WERI-Rb-1 (cell line): ENCODE measurements at regions not wholly inside any gene's neighbourhood (a gene's known extent, or its start where the extent isn't known, plus 50 kb on each side); places are given as distances from the start of the nearest gene placed in this dataset.
"Not testable (repeated sequence)": the region's sequence is repeated elsewhere in the genome, so short reads cannot be mapped to it uniquely, and the experiment has no call there.

Source experiments
- DNase-seq: peaks from one replicate; pipeline ENCODE4 v3.0.0-alpha.2; 2020
- H3K27ac ChIP-seq: fragments of 250-450 bp; sonication (Bioruptor Pico); 2 replicates; pipeline ENCODE4 v1.5.1; 2020; ENCODE audit warnings: mild to moderate bottlenecking, moderate library complexity
- H3K27me3 ChIP-seq: fragments of 250-450 bp; sonication (Bioruptor Pico); 2 replicates; pipeline ENCODE4 v1.5.1; 2021; ENCODE audit warnings: mild to moderate bottlenecking, low read depth, moderate library complexity; ENCODE audit not compliant: insufficient read depth, severe bottlenecking
- H3K36me3 ChIP-seq: fragments of 250-450 bp; sonication (Bioruptor Pico); 2 replicates; pipeline ENCODE4 v1.5.1; 2020; ENCODE audit warnings: mild to moderate bottlenecking, moderate library complexity
- H3K4me3 ChIP-seq: 2 replicates; pipeline ENCODE4 v1.5.1; 2011; ENCODE audit warnings: low read depth, mild to moderate bottlenecking, control low read depth, low read length
- H3K9me3 ChIP-seq: fragments of 250-450 bp; sonication (Bioruptor Pico); 2 replicates; pipeline ENCODE4 v1.5.1; 2021; ENCODE audit warnings: mild to moderate bottlenecking, moderate library complexity; ENCODE audit not compliant: severe bottlenecking
- CTCF ChIP-seq: IDR thresholded peaks from 2 replicates; pipeline ENCODE4 v1.5.1; 2011; ENCODE audit warnings: low read depth, mild to moderate bottlenecking, control low read depth, inconsistent platforms, low read length

DNA sequence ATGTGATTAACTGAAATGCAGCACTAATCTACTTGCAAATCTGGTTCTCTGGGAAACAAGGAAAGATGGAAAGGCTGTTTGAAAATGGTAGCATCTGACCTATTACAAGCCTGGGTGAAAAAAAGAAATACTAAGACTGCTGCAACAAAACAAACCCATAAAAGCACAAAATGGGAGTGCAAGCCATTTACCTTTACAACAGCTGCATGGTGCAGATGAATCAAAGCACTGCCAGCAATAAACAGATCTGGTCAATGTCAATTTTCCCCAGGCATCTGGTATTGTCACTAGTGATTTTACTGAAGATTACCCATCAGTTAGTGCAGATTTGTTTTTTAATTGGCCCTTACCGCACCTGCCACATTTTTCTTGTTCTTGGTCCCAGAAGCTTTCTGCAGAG lies 1341.7 kb downstream of the PLA2G4A start:
- no peaks in the 10 kb centered on the region for H3K9me3 ChIP-seq
- no peak for DNase-seq

GRCh38 chr1:188170935-188171334 lies 1342.2 kb downstream of the PLA2G4A start:
- Histone ChIP-seq H3K4me3 (no peak overlapping the region), H3K27me3 (no peaks in the 10 kb centered on the region), H3K27ac (no peak overlapping the region), H3K36me3 (no peaks in the 10 kb centered on the region), H3K9me3 (no peaks in the 10 kb centered on the region)
- TF ChIP-seq CTCF, result no peak
- DNase-seq, result no peak

More for the DNA sequence above, 1341.7 kb downstream of the PLA2G4A start:
- H3K27ac ChIP-seq, result no peak overlapping the region
- TF ChIP-seq CTCF, result no peak
- no peaks in the 10 kb centered on the region for H3K36me3 ChIP-seq
- no peaks in the 10 kb centered on the region for H3K27me3 ChIP-seq
- no peak overlapping the region for H3K4me3 ChIP-seq

GRCh38 chr1:188182063-188182462 lies 1353.3 kb downstream of the PLA2G4A start:
- not testable (repeated sequence) for H3K27me3 ChIP-seq, H3K36me3 ChIP-seq, H3K4me3 ChIP-seq, H3K9me3 ChIP-seq, DNase-seq, H3K27ac ChIP-seq

DNA sequence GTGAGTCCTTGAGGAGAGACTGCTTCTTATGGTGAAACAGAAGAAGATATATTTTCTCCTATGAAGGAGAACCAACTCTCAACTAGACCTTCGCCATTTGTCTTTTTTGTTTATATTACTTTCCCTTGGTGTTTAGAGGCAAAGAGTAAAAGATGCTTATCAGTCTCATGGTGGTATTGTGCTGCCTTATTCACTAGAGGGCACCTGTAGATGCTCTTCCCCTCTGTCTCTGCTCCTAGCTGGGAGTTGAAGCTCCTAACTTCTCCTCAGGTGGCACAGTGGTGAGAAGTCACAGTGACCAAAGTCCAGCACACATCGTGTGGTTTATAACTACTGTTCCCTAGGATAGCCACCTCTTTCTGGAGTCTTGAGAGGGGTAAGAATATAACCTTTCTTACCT lies 1359.6 kb downstream of the PLA2G4A start:
- no peak for DNase-seq
- TF ChIP-seq CTCF, result no peak
- H3K36me3 ChIP-seq, result no peaks in the 10 kb centered on the region
- H3K9me3 ChIP-seq, result no peaks in the 10 kb centered on the region
- no peak overlapping the region for H3K27ac ChIP-seq
- H3K4me3 ChIP-seq, result no peak overlapping the region
- H3K27me3 ChIP-seq, result no peaks in the 10 kb centered on the region

DNA sequence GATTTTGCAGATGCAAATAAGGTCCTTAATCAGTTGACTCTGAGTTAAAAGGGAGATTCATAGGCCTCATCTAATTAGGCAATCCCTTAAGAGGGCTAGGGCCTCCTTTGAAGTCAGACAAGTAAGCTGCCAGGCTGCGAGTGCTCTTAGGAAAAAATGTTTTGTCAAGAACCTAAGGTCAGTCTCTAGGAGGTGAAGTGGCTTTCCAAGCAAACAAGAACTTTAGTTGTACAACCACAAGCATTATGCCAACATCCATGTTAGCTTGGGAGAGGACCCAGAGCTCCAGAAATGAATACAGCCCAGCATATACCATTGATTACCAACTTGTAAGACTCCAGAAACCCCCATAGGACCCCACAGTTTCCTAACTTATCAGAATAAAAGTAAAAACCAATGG lies 1366.2 kb downstream of the PLA2G4A start:
- Histone ChIP-seq H3K4me3 (no peak overlapping the region), H3K36me3 (no peaks in the 10 kb centered on the region), H3K9me3 (no peaks in the 10 kb centered on the region), H3K27ac (no peak overlapping the region), H3K27me3 (no peaks in the 10 kb centered on the region)
- no peak for TF ChIP-seq CTCF
- DNase-seq, result no peak

GRCh38 chr1:188218289-188218688 lies 1389.5 kb downstream of the PLA2G4A start:
- Histone ChIP-seq H3K9me3 (no peaks in the 10 kb centered on the region), H3K27ac (no peak overlapping the region), H3K27me3 (no peaks in the 10 kb centered on the region), H3K4me3 (no peak overlapping the region), H3K36me3 (no peaks in the 10 kb centered on the region)
- no peak for DNase-seq
- TF ChIP-seq CTCF, result no peak
